ENCODE measurements at regions not wholly inside any gene's neighbourhood (a gene's known extent, or its start where the extent isn't known, plus 50 kb on each side); places are given as distances from the start of the nearest gene placed in this dataset.
"Not testable (repeated sequence)": the region's sequence is repeated elsewhere in the genome, so short reads cannot be mapped to it uniquely, and the experiment has no call there.

- Histone ChIP-seq H3K27me3 (ENCODE audit: control insufficient read depth, insufficient read depth, low read length) (no peaks in the 10 kb centered on the region), H3K36me3 (ENCODE audit: control insufficient read depth, insufficient read depth, low read length) (no peaks in the 10 kb centered on the region), H3K4me3 (ENCODE audit: low read depth, low read length) (no peak overlapping the region)
- DNase-seq (ENCODE audit: low read depth) = no peak
- TF ChIP-seq CTCF (IDR thresholded peaks at IDR 0.05; ENCODE audit: insufficient read depth, low read length, poor library complexity, severe bottlenecking) = no peak
These were observed 210.7 kb upstream of the SSTR1 start for GRCh38 chr14:37997017-37997416.

DNA sequence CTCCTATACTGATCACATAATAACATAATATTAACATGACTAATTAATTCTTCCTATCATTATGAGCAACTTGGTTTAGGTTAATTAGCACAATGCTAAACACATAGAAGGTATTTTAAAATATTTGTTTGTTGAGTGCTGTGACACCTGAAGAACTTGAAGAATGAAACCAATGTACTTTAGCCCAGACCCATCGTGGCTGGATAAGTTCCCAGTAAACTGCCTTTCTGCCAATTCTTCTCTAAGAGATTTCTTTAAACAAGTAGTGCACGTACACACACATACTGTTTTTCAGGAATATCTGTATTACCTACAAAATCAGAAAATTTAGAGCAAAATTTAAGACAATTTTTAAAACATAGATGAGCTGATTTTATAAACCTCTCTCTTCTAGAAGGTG, 207.4 kb upstream of the SSTR1 start:
- no peak for DNase-seq (ENCODE audit: low read depth)
- no peak for TF ChIP-seq CTCF (IDR thresholded peaks at IDR 0.05; ENCODE audit: insufficient read depth, low read length, poor library complexity, severe bottlenecking)
- no peaks in the 10 kb centered on the region for H3K27me3 ChIP-seq (ENCODE audit: control insufficient read depth, insufficient read depth, low read length)

GRCh38 chr14:38001501-38001900, 206.2 kb upstream of the SSTR1 start:
- H3K36me3 ChIP-seq (ENCODE audit: control insufficient read depth, insufficient read depth, low read length) = no peaks in the 10 kb centered on the region
- no peak for TF ChIP-seq CTCF (IDR thresholded peaks at IDR 0.05; ENCODE audit: insufficient read depth, low read length, poor library complexity, severe bottlenecking)
- H3K27me3 ChIP-seq (ENCODE audit: control insufficient read depth, insufficient read depth, low read length) = no peaks in the 10 kb centered on the region
- H3K4me3 ChIP-seq (ENCODE audit: low read depth, low read length) = no peak overlapping the region
- DNase-seq (ENCODE audit: low read depth) = no peak

More for the DNA sequence above, 207.4 kb upstream of the SSTR1 start:
- no peaks in the 10 kb centered on the region for H3K36me3 ChIP-seq (ENCODE audit: control insufficient read depth, insufficient read depth, low read length)
- no peak overlapping the region for H3K4me3 ChIP-seq (ENCODE audit: low read depth, low read length)

GRCh38 chr14:38003746-38004609, 203.7 kb upstream of the SSTR1 start:
- DNase-seq (ENCODE audit: low read depth) = no peak
- Histone ChIP-seq H3K36me3 (ENCODE audit: control insufficient read depth, insufficient read depth, low read length) (no peaks in the 10 kb centered on the region), H3K27me3 (ENCODE audit: control insufficient read depth, insufficient read depth, low read length) (no peaks in the 10 kb centered on the region), H3K4me3 (ENCODE audit: low read depth, low read length) (no peak overlapping the region)
- no peak for TF ChIP-seq CTCF (IDR thresholded peaks at IDR 0.05; ENCODE audit: insufficient read depth, low read length, poor library complexity, severe bottlenecking)

DNA sequence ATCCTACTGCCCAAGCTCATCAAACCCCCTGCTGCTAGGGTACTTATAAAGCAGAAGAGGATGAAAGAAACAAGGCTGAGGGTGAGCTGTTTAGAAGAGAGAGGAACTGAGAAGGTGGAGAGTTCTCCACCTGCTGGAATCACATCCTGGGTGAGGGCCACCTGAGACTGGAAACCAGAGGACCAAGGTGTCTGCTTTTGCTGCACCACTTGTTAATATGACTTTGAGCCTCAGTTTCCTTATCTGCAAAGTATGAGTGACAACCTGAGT, 203.2 kb upstream of the SSTR1 start:
- Histone ChIP-seq H3K27me3 (ENCODE audit: control insufficient read depth, insufficient read depth, low read length) (no peaks in the 10 kb centered on the region), H3K36me3 (ENCODE audit: control insufficient read depth, insufficient read depth, low read length) (no peaks in the 10 kb centered on the region), H3K4me3 (ENCODE audit: low read depth, low read length) (no peak overlapping the region)
- no peak for TF ChIP-seq CTCF (IDR thresholded peaks at IDR 0.05; ENCODE audit: insufficient read depth, low read length, poor library complexity, severe bottlenecking)
- DNase-seq (ENCODE audit: low read depth) = no peak

GRCh38 chr14:38011156-38011555, 196.5 kb upstream of the SSTR1 start:
- H3K36me3 ChIP-seq (ENCODE audit: control insufficient read depth, insufficient read depth, low read length); H3K4me3 ChIP-seq (ENCODE audit: low read depth, low read length); H3K27me3 ChIP-seq (ENCODE audit: control insufficient read depth, insufficient read depth, low read length): not testable (repeated sequence)
- DNase-seq (ENCODE audit: low read depth) = peak; percentile 44

Data from kidney epithelial cell (primary cell).